Gastroesophageal sphincter (tissue), 4 donors: ENCODE measurements at regions not wholly inside any gene's neighbourhood (a gene's known extent, or its start where the extent isn't known, plus 50 kb on each side); places are given as distances from the start of the nearest gene placed in this dataset.
"Not testable (repeated sequence)": the region's sequence is repeated elsewhere in the genome, so short reads cannot be mapped to it uniquely, and the experiment has no call there.

Experiments used
- ATAC-seq: fragments of 150-250 bp; one replicate; pipeline ENCODE4 v1.9.1; 2016; ENCODE audit warnings: mild to moderate bottlenecking, moderate library complexity
- H3K27ac ChIP-seq, 4 donors: fragments of 200-600 bp; sonication (generic) in 3 of 4; 1 replicate in 3 of 4; 2 replicates in 1 of 4; pipeline ENCODE4 v1.5.1; 2016 to 2019
- H3K27me3 ChIP-seq: fragments of 200-600 bp; sonication (generic); one replicate; pipeline ENCODE4 v1.5.1; 2019
- H3K36me3 ChIP-seq, 2 donors: fragments of 200-600 bp; sonication (generic); one replicate each; pipeline ENCODE4 v1.5.1; 2019; ENCODE audit warnings: control low read depth in 1 of 2
- H3K4me1 ChIP-seq, 3 donors: fragments of 200-600 bp; sonication (generic); 1 replicate in 2 of 3; 2 replicates in 1 of 3; pipeline ENCODE4 v1.5.1; 2016 to 2019; ENCODE audit warnings: control low read depth in 2 of 3
- H3K4me3 ChIP-seq, 2 donors: fragments of 200-600 bp; sonication (generic); one replicate each; pipeline ENCODE4 v1.5.1; 2019; ENCODE audit warnings: mild to moderate bottlenecking in 1 of 2, moderate library complexity in 1 of 2
- H3K9me3 ChIP-seq, 3 donors: fragments of 200-600 bp; sonication (generic); one replicate each; pipeline ENCODE4 v1.5.1; 2017 to 2019; ENCODE audit warnings: control low read depth in 2 of 3
- CTCF ChIP-seq, 4 experiments: fragments of 200-600 bp in 2 of 4; fragments of 450-650 bp in 2 of 4; sonication (generic) in 1 of 4; IDR thresholded peaks; one replicate each; pipeline ENCODE4 v1.5.1; 2017 to 2019; ENCODE audit warnings: antibody characterized with exemption in 4 of 4, mild to moderate bottlenecking in 2 of 4, moderate library complexity in 2 of 4
- EP300 ChIP-seq: sonication (generic); formaldehyde crosslinking; IDR thresholded peaks from one replicate; pipeline ENCODE4 v1.6.1; 2017; ENCODE audit warnings: antibody characterized with exemption, mild to moderate bottlenecking
- POLR2A ChIP-seq, 2 donors: fragments of 450-650 bp; IDR thresholded peaks; one replicate each; pipeline ENCODE4 v1.6.1; 2017; ENCODE audit warnings: antibody characterized with exemption in 2 of 2, mild to moderate bottlenecking in 2 of 2, moderate library complexity in 1 of 2
- POLR2AphosphoS5 ChIP-seq: sonication (generic); formaldehyde crosslinking; IDR thresholded peaks from one replicate; pipeline ENCODE4 v1.6.1; 2017; ENCODE audit warnings: antibody characterized with exemption
- WGBS, 2 donors: methylation state at CpG; one replicate each; pipeline ENCODE4 v1.1.5; 2018; ENCODE audit warnings: low coverage in 1 of 2; 5-methylcytosine and 5-hydroxymethylcytosine counted together

- H3K27ac ChIP-seq: no peak overlapping the region
- 96 to 100% methylated on average over 3 to 4 of the region's 4 CpGs for WGBS, 2 donors
- peaks cover 9% of the 10 kb centered on the region for H3K27me3 ChIP-seq
- H3K9me3 ChIP-seq: no peaks in the 10 kb centered on the region
- H3K4me1 ChIP-seq: no peaks in the 10 kb centered on the region
- TF ChIP-seq POLR2AphosphoS5: no peak
- no peaks in the 10 kb centered on the region for H3K36me3 ChIP-seq
- H3K4me3 ChIP-seq: no peak overlapping the region
- no peak for ATAC-seq
Observed at GRCh38 chr7:49583440-49583839, 190.0 kb upstream of the VWC2 start.

GRCh38 chr7:49596701-49597491, 176.5 kb upstream of the VWC2 start:
- H3K27me3 ChIP-seq: no peaks in the 10 kb centered on the region
- H3K4me3 ChIP-seq: no peak overlapping the region
- TF ChIP-seq POLR2A (IDR thresholded peaks at IDR 0.05) (no peak), POLR2AphosphoS5 (no peak), CTCF (IDR thresholded peaks at IDR 0.05) (no peak), EP300 (no peak)
- no peak for ATAC-seq
- H3K27ac ChIP-seq: no peak overlapping the region
- H3K4me1 ChIP-seq: no peaks in the 10 kb centered on the region
- H3K36me3 ChIP-seq: no peaks in the 10 kb centered on the region
- 72 to 86% methylated on average over 3 to 4 of the region's 4 CpGs for WGBS, 2 donors
- H3K9me3 ChIP-seq: no peaks in the 10 kb centered on the region

- H3K27ac ChIP-seq: no peak overlapping the region
- no peaks in the 10 kb centered on the region for H3K27me3 ChIP-seq
- H3K4me1 ChIP-seq: no peaks in the 10 kb centered on the region
- H3K36me3 ChIP-seq: no peaks in the 10 kb centered on the region
- no peak for ATAC-seq
- H3K4me3 ChIP-seq: no peak overlapping the region
- H3K9me3 ChIP-seq: no peaks in the 10 kb centered on the region
- WGBS, 2 donors: 27 to 31% methylated on average over 2 to 3 of the region's 3 CpGs
- TF ChIP-seq POLR2AphosphoS5 (no peak), EP300 (no peak), CTCF (IDR thresholded peaks at IDR 0.05) (no peak), POLR2A (IDR thresholded peaks at IDR 0.05) (no peak)
Observed at GRCh38 chr7:49597805-49598204, 175.6 kb upstream of the VWC2 start.

GRCh38 chr7:49611951-49612350, 161.5 kb upstream of the VWC2 start:
- no peaks in the 10 kb centered on the region for H3K36me3 ChIP-seq
- no peak for ATAC-seq
- H3K4me3 ChIP-seq: no peak overlapping the region
- no peaks in the 10 kb centered on the region for H3K27me3 ChIP-seq
- peaks cover 0 to 11% (median 0%) of the 10 kb centered on the region in 3 donors for H3K9me3 ChIP-seq
- H3K4me1 ChIP-seq: no peaks in the 10 kb centered on the region
- no peak for TF ChIP-seq EP300
- no peak for TF ChIP-seq POLR2A (IDR thresholded peaks at IDR 0.05)
- TF ChIP-seq CTCF (IDR thresholded peaks at IDR 0.05): no peak
- TF ChIP-seq POLR2AphosphoS5: no peak
- H3K27ac ChIP-seq: no peak overlapping the region
- WGBS, 2 donors: 76 to 83% methylated on average over 5 of the region's 5 CpGs

- TF ChIP-seq POLR2A (IDR thresholded peaks at IDR 0.05) (no peak), EP300 (no peak), CTCF (IDR thresholded peaks at IDR 0.05) (no peak), POLR2AphosphoS5 (no peak)
- no peak overlapping the region for H3K4me3 ChIP-seq
- WGBS, 2 donors: 46 to 75% methylated on average over 2 of the region's 2 CpGs
Observed at GRCh38 chr7:49613759-49614158, 159.7 kb upstream of the VWC2 start.

GRCh38 chr7:49614974-49615373, 158.5 kb upstream of the VWC2 start:
- H3K36me3 ChIP-seq, H3K4me3 ChIP-seq, H3K4me1 ChIP-seq, ATAC-seq, H3K9me3 ChIP-seq, H3K27me3 ChIP-seq, H3K27ac ChIP-seq: not testable (repeated sequence)
- 80% methylated on average over 4 of the region's 6 CpGs; no CpG with 5 or more reads in 1 of the 2 donors for WGBS, 2 donors

More at GRCh38 chr7:49613759-49614158, 159.7 kb upstream of the VWC2 start:
- Histone ChIP-seq H3K9me3 (no peaks in the 10 kb centered on the region), H3K36me3 (no peaks in the 10 kb centered on the region), H3K27me3 (no peaks in the 10 kb centered on the region), H3K27ac (no peak overlapping the region), H3K4me1 (no peaks in the 10 kb centered on the region)
- ATAC-seq: no peak
